ENCODE measurements at regions not wholly inside any gene's neighbourhood (a gene's known extent, or its start where the extent isn't known, plus 50 kb on each side); places are given as distances from the start of the nearest gene placed in this dataset.

GRCh38 chr9:88659126-88659525 lies 124.1 kb downstream of the NXNL2 start:
- DNase-seq: no peak

DNA sequence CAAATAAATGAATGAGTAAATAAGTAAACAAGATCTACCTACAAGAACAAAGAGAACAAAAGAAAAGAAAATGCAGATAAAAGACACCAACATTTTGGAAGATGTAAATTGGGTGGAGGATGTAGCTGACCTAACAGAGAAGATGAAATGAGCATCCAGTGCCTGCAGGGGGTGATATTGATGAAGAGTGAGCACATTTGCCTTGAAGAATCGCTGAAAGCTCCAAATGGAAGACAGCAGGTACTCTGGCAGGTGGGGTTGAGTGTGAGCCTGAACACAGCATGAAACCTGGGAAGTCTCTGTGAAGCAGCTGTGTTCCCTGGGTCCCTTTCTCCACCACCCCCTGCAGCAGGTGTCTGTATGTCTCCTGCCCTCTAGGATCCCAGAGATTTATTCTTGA lies 125.6 kb downstream of the NXNL2 start:
- DNase-seq: no peak

DNA sequence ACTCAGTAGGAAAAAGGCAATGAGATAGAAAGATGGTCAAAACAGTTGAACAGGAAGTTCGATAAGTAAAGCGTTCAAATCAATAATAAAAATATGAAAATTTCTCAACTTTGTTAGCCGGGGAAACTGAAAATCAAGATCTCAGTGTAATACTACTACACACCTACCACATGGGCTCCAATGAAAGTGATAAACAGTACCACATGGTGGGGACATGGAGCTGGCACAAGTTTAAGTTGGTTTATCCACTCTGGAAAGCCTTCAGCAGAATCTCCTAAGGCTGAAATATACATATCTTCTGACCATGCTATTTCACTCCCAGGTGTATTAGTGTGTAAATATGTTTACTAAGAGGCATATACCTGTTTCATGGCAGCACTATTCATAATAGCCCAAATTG lies 126.8 kb downstream of the NXNL2 start:
- no peak for DNase-seq

DNA sequence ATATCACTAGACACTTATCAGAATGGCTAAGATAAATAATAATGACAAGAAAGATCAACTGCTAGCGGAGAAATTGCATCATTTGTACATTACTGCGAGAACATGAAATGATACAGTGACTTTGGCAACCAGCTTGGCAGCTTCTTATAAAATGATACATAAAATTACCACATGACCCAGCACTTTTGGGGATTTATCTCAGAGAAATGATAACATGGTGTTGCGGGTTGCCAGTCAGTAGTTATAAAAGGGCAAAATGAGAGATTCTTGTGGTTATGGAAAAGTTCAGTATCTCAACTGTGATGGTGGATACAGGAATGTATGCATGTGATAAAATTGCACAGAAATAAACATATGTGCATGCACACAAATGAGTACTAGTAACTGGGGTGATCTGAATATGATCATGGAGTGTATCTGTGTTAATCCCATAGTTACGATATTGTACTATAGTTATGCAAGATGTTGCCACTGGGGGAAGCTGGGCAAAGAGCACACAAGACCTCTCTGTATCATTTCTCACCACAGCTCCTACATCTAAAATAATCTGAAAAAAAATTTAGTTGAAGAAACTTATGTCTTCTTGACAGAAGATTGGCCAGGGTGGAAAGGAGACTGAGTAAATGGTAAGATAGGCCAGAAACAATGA lies 128.9 kb downstream of the NXNL2 start:
- DNase-seq: no peak

GRCh38 chr9:88664773-88665172 lies 129.8 kb downstream of the NXNL2 start:
- DNase-seq: no peak

DNA sequence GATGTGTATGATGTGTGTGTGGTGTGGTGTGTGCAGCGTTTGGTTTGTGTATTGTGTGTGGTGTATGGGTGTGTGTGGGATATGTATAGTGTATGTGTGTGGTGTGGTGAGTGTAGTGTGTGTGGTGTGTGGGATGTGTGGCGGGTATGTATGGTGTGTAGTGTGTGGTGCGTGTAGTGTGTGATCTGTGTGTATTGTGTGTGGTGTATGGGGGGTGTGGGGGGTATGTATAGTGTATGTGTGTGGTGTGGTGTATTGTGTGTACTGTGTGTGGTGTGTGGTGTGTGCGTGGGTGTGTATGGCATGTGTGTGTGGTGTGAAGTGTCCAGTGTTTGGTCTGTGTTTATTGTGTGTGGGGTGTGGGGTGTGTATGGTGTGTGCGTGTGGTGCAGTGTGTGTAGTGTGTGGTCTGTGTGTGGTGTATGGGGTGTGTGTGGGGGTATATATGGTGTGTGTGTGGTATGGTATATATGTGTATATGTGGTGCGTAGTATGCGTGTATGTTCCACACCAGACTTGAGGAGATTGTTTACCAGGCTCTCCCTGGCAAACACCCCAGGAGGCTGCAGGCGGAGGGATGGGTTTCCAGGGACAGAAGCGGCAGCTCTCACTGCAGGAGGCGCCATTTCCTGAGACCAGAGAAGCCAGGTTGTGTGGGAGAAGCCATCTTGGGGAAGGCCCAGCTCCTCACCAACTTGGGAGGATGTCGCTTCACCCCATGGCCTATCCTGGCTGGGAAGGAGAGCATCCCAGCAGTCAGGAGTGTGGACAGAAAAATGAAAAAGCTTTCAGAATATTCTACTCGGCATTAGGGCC lies 138.1 kb downstream of the NXNL2 start:
- DNase-seq: no peak

GRCh38 chr9:88673886-88674285 lies 138.9 kb downstream of the NXNL2 start:
- no peak for DNase-seq

GRCh38 chr9:88676644-88677043 lies 141.7 kb downstream of the NXNL2 start:
- no peak for DNase-seq

DNA sequence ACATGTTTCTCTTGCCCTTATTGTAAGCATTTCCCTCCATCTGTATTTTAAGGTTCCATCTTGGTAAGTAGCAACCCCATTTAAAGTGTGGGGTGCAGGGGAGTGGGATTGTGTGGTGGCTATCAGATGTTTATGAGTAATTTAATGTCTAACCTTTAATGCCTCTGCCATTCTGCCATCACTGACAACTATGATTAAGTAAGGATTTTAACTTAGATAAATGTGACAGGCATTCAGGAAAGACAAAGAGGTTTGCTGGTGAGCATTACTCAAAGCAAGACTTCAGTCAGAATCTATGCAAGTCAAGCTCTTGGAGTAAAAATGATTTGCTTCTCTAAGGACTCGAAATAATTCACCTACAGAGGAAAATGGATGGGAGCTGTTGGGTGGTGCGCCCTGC lies 143.0 kb downstream of the NXNL2 start:
- DNase-seq: no peak

- no peak for DNase-seq
Measured at GRCh38 chr9:88678431-88678830, 143.5 kb downstream of the NXNL2 start.

DNA sequence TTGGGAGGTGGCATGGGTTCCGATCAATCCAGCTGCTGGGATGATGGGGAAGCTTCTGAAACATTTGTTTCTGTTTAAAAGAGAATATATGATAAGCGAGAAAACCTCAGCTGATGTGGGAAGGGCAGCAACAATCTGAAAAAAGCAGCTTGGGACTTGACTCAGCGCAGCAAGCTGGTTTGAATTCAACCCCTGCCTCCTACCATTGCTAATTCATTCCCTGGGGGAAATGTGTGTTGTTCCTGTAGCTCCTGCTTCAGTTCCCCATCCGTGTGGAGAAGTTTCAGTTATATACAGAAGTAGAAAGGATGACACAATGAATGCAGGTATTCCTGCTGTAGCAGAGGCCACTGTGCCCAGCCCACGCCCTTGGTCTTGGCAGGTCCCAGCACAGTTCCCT lies 145.1 kb downstream of the NXNL2 start:
- no peak for DNase-seq

DNA sequence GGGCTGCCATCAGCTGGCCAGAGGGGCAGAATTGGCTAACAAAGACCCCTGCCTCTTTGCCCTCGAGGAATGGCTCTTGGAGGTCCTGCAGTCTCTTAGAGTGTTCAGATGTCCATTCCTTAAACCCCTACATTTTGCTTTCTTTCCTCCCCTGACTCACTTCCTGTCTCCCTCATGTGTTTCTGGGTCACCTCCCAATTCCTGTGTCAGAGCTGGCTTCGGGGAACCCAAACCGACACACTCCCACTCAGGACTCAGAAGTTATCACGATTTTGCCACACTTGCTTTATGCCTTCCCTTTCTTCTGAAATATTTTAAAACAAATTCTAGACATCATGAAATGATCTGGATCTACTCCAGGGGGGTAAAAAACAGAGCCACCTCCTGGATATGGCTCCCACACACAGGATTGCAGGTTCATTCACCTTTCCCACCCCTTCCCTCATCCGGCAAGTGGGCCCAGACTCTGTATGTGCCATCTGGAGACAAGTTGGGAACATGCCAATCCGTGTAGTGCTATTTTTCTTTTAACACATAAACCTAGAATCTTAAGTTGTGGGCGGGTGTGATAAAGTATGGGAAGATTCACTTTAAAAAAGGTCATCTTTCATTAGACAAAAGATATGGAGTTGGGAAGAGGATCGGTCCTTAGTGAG lies 145.7 kb downstream of the NXNL2 start:
- DNase-seq: no peak

DNA sequence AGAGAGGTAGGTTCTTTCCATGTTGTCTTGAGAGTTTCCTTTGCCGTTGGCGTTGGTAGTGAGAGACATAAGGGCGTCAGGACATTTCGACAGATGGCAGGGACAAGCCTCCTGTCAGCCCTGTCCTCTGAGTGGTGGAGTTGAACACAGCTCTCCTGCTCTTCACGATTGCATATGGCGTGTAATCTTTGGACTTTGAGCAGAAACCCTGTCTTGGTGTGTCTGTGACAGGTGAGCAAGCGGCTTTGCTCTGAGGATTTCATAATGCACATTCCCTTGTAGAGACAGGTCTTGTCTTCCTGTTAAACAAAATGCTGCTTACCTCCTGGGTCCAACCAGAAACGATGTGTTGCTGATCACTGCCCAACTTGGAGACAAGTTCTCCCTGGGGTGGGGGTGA lies 146.5 kb downstream of the NXNL2 start:
- no peak for DNase-seq

DNA sequence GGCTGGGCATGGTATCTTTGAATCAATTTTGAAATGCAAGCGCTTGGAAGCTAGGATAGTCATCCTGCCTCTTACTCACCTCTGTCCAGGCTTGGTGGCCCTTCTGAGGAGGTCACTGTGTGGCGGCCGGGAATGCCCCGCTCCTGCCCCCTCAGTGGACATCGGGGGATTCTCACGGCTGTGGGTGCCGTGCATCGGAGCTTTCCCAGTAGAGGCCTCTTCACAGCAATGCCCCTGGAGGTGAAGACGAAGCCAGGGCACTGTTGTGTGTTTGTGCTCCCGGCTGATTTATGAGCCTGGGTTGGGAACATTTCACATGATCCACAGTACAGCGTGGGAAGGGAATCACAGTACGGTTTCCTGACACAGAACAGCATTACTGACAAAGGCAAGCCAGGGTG lies 147.5 kb downstream of the NXNL2 start:
- no peak for DNase-seq

DNA sequence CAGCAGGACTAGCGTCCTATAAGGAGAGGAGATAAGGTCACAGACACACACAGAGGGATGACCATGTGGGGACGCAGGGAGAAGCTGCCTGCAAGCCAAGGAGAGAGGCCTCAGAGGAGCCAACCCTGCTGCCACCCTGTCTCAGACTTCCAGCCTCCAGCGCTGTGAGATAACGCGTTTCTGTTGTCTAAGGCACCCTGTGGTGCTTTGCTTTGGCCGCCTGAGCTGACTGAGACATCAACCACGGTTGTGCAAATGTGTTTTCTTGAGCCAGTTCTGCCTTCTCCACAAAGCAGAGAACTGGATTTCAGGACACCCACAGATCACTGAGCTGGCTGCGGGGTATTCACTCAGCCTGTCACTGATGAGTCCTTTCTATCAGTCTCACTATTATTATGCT lies 149.1 kb downstream of the NXNL2 start:
- no peak for DNase-seq

GRCh38 chr9:88684845-88685244 lies 149.9 kb downstream of the NXNL2 start:
- DNase-seq: no peak

DNA sequence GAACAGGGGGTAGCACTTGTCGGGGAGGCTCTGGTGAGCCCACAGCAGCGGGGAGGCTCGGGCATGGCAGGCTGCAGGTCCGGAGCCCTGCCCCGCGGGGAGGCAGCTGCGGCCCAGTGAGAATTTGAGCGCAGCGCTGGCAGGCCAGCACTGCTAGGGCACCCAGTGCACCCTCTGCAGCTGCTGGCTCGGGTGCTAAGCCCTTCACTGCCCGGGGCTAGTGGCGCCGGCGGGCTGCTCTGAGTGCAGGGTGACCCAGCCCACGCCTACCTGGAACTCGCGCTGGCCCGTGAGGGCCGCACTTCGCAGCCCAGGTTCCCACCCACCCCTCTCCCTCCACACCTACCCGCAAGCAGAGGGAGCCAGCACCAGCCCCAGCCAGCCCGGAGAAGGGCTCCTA lies 151.0 kb downstream of the NXNL2 start:
- DNase-seq: no peak

- DNase-seq: no peak
Measured at GRCh38 chr9:88689509-88690298, 154.7 kb downstream of the NXNL2 start.

- no peak for DNase-seq
Measured at GRCh38 chr9:88690628-88691027, 155.7 kb downstream of the NXNL2 start.

DNA sequence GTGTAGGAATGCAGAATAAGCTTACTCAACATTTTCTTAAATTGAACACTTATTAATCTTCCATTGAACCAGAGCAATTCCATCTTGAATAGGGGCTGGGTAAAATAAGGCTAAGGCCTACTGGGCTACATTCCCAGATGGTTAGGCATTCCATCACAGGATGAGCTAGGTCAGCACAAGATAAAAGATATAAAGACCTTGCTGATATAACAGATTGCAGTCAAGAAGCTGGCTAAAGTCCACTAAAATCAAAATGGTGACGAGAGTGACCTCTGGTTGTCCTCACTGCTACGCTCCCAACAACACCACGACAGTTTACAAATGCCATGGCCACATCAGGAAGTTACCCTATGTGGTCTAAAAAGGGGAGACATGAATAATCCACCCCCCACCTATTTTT lies 156.1 kb downstream of the NXNL2 start:
- no peak for DNase-seq

- DNase-seq: no peak
Measured at GRCh38 chr9:88691811-88692210, 156.8 kb downstream of the NXNL2 start.

DNA sequence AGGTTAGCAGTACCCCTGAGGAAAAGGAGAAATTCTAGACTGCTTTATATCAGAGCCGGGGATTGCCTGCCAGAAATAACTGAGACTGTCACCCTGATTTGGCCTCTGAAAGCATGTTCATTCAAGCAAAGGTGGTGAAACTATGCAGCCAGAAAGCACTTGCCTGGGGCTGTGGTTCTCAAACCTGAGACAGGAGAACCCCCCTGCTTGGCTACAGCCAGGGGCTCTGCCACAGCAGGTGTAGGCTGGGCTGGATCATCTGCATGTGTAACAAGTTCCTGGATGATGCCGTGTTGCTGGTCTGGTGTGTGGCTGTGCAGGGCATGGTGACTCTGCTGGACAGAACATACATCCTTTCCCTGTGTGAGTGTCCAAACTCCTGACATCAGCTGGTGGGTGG lies 157.8 kb downstream of the NXNL2 start:
- DNase-seq: no peak

- no peak for DNase-seq
Measured at GRCh38 chr9:88694625-88695024, 159.6 kb downstream of the NXNL2 start.
